ENCODE measurements at regions not wholly inside any gene's neighbourhood (a gene's known extent, or its start where the extent isn't known, plus 50 kb on each side); places are given as distances from the start of the nearest gene placed in this dataset.

GRCh38 chr10:131576341-131577177 is 265.0 kb upstream of the TCERG1L start:
- no peak for TF ChIP-seq POLR2A (IDR thresholded peaks at IDR 0.05)
- no peak for TF ChIP-seq CTCF (IDR thresholded peaks at IDR 0.05)
